Lung (tissue), 11 donors: ENCODE measurements at regions not wholly inside any gene's neighbourhood (a gene's known extent, or its start where the extent isn't known, plus 50 kb on each side); places are given as distances from the start of the nearest gene placed in this dataset.

ENCODE experiments used
- ATAC-seq: fragments of 200-7000 bp; cut with Tn5 transposase; one replicate; pipeline ENCODE4 v1.9.1; 2020; ENCODE audit warnings: moderate number of reproducible peaks; ENCODE audit not compliant: insufficient read depth, low FRiP score
- DNase-seq, 3 donors: peaks; one replicate each; pipeline ENCODE4 v3.0.0-alpha.2; 2013 to 2017
- H3K27ac ChIP-seq, 2 donors: one replicate each; pipeline ENCODE4 v1.5.1; 2013; ENCODE audit warnings: mild to moderate bottlenecking in 2 of 2, moderate library complexity in 2 of 2, control low read depth in 1 of 2, inconsistent platforms in 1 of 2, low read depth in 1 of 2, low read length in 1 of 2
- H3K27me3 ChIP-seq, 3 donors: one replicate each; pipeline ENCODE4 v1.5.1; 2013; ENCODE audit warnings: low read length in 2 of 3; ENCODE audit not compliant: control insufficient read depth in 3 of 3, insufficient read depth in 3 of 3
- H3K36me3 ChIP-seq, 4 donors: one replicate each; pipeline ENCODE4 v1.5.1; 2013; ENCODE audit warnings: low read length in 4 of 4, mild to moderate bottlenecking in 1 of 4, moderate library complexity in 1 of 4; ENCODE audit not compliant: control insufficient read depth in 4 of 4, insufficient read depth in 4 of 4
- H3K4me1 ChIP-seq, 5 donors: one replicate each; pipeline ENCODE4 v1.5.1; 2013; ENCODE audit warnings: low read length in 5 of 5, mild to moderate bottlenecking in 2 of 5, moderate library complexity in 1 of 5; ENCODE audit not compliant: control insufficient read depth in 5 of 5, insufficient read depth in 5 of 5
- H3K4me3 ChIP-seq: one replicate; pipeline ENCODE4 v1.5.1; 2013; ENCODE audit warnings: mild to moderate bottlenecking, control low read depth, moderate library complexity
- H3K9ac ChIP-seq, 2 donors: one replicate each; pipeline ENCODE4 v1.5.1; 2013; ENCODE audit warnings: low read length in 2 of 2, control low read depth in 1 of 2; ENCODE audit not compliant: insufficient read depth in 1 of 2
- H3K9me3 ChIP-seq, 4 donors: one replicate each; pipeline ENCODE4 v1.5.1; 2013; ENCODE audit warnings: low read length in 3 of 4, mild to moderate bottlenecking in 1 of 4, moderate library complexity in 1 of 4; ENCODE audit not compliant: control insufficient read depth in 4 of 4, insufficient read depth in 3 of 4
- CTCF ChIP-seq: IDR thresholded peaks from 2 replicates; pipeline ENCODE4 v1.5.1; 2012; ENCODE audit warnings: mild to moderate bottlenecking; ENCODE audit errors: control extremely low read depth, extremely low read depth
- WGBS, 2 donors: extraction: QIAGEN DNeasy Blood & Tissue Kit; methylation state at CpG; one replicate each; pipeline ENCODE4 v1.1.7; 2013; 5-methylcytosine and 5-hydroxymethylcytosine counted together
- donor health status: control.
- donor health status: control.
- donor health status: Bipolar disorder and iron deficiency.
- donor health status: healthy.
- donor health status: DM: yes; HTN: yes; CAD: no.

- no peak overlapping the region for H3K27ac ChIP-seq
- DNase-seq (no peak), ATAC-seq (no peak)
- no peak for TF ChIP-seq CTCF
- H3K9me3 ChIP-seq = no peaks in the 10 kb centered on the region
- H3K36me3 ChIP-seq = no peaks in the 10 kb centered on the region
- H3K4me1 ChIP-seq = no peaks in the 10 kb centered on the region
- H3K27me3 ChIP-seq = no peaks in the 10 kb centered on the region
- WGBS, 2 donors = 47 to 63% methylated on average over 2 of the region's 2 CpGs
- no peak overlapping the region for H3K9ac ChIP-seq
- no peak overlapping the region for H3K4me3 ChIP-seq
Observed at GRCh38 chr12:66919466-66919865, 240.6 kb upstream of the GRIP1 start.

GRCh38 chr12:66920205-66920604 is 241.3 kb upstream of the GRIP1 start:
- Histone ChIP-seq H3K9ac (no peak overlapping the region), H3K27me3 (no peaks in the 10 kb centered on the region), H3K4me3 (no peak overlapping the region), H3K9me3 (no peaks in the 10 kb centered on the region), H3K4me1 (no peaks in the 10 kb centered on the region), H3K36me3 (no peaks in the 10 kb centered on the region), H3K27ac (no peak overlapping the region)
- ATAC-seq (no peak), DNase-seq (no peak)
- 90 to 94% methylated on average over 3 of the region's 3 CpGs for WGBS, 2 donors
- TF ChIP-seq CTCF = no peak

GRCh38 chr12:66921151-66921550 is 242.3 kb upstream of the GRIP1 start:
- Histone ChIP-seq H3K4me1 (no peaks in the 10 kb centered on the region), H3K9ac (no peak overlapping the region), H3K27ac (no peak overlapping the region), H3K36me3 (no peaks in the 10 kb centered on the region), H3K27me3 (no peaks in the 10 kb centered on the region), H3K4me3 (no peak overlapping the region), H3K9me3 (no peaks in the 10 kb centered on the region)
- DNase-seq (no peak), ATAC-seq (no peak)
- 64 to 89% methylated on average over 1 of the region's 1 CpG for WGBS, 2 donors
- no peak for TF ChIP-seq CTCF

GRCh38 chr12:66925083-66925482 is 246.2 kb upstream of the GRIP1 start:
- TF ChIP-seq CTCF = no peak
- Histone ChIP-seq H3K4me3 (no peak overlapping the region), H3K36me3 (no peaks in the 10 kb centered on the region), H3K27ac (no peak overlapping the region), H3K27me3 (no peaks in the 10 kb centered on the region), H3K4me1 (no peaks in the 10 kb centered on the region), H3K9me3 (no peaks in the 10 kb centered on the region), H3K9ac (no peak overlapping the region)
- no peak for DNase-seq
- no peak for ATAC-seq
- 14 to 41% methylated on average over 2 of the region's 2 CpGs for WGBS, 2 donors
